GM12878 (cell line): ENCODE measurements at regions not wholly inside any gene's neighbourhood (a gene's known extent, or its start where the extent isn't known, plus 50 kb on each side); places are given as distances from the start of the nearest gene placed in this dataset.

Experiments used
- ATAC-seq: fragments of 200-7000 bp; cut with Tn5 transposase; 3 replicates; pipeline ENCODE4 v1.9.1; 2020; ENCODE audit warnings: mild to moderate bottlenecking, moderate library complexity
- BruUV-seq: library from RNA; stranded (reverse); fragments of 400-500 nt; replicated peaks from 2 replicates; lab custom pipeline; 2021; lab: Mats Ljungman, UMichigan
- CTCF ChIA-PET: fragments of 300-600 bp; sonication (Branson Sonifier 250); formaldehyde crosslinking; extraction: SDS; loops from one replicate; lab custom pipeline; 2021; ENCODE audit warnings: inconsistent platforms; lab: Yijun Ruan, JAX
- POLR2A ChIA-PET: fragments of 350-600 bp; formaldehyde crosslinking; extraction: SDS; loops from one replicate; lab custom pipeline; 2021; ENCODE audit warnings: inconsistent platforms; lab: Charles Lee
- RAD21 ChIA-PET: fragments of 300-600 bp; sonication (Branson Sonifier 250); formaldehyde crosslinking; loops from one replicate; lab custom pipeline; 2023; ENCODE audit warnings: antibody characterized with exemption; ENCODE audit not compliant: unreplicated experiment; lab: Charles Lee
- SMC1A ChIA-PET: fragments of 300-600 bp; sonication (Branson Sonifier 250); formaldehyde crosslinking; loops from one replicate; lab custom pipeline; 2023; ENCODE audit not compliant: unreplicated experiment, uncharacterized antibody; lab: Charles Lee
- DNase-seq: peaks from one replicate; pipeline ENCODE4 v3.0.0-alpha.2; 2011; ENCODE audit warnings: low read depth, low spot score
- FAIRE-seq: peaks from 3 replicates; lab custom pipeline; 2011; peaks lifted over from hg19 to GRCh38; lab: Jason Lieb, UNC
- H2AFZ ChIP-seq: 2 replicates; pipeline ENCODE4 v1.6.0; 2011; ENCODE audit warnings: low read depth, low read length, control low read depth; ENCODE audit not compliant: control insufficient read depth
- H3K27ac ChIP-seq: 2 replicates; pipeline ENCODE4 v1.5.1; 2011; ENCODE audit warnings: control low read depth; ENCODE audit not compliant: control insufficient read depth, insufficient read depth
- H3K27me3 ChIP-seq, 2 experiments: replicated peaks in 1 of 2; 2 replicates each; pipeline versions ENCODE4 v1.6.0 to v1.6.1; 2011; ENCODE audit warnings: low read length in 1 of 2; ENCODE audit not compliant: control insufficient read depth in 2 of 2, insufficient read depth in 2 of 2
- H3K36me3 ChIP-seq, 2 experiments: 2 replicates each; pipeline ENCODE4 v1.5.1; 2011; ENCODE audit warnings: low read length in 1 of 2; ENCODE audit not compliant: control insufficient read depth in 2 of 2, insufficient read depth in 2 of 2
- H3K4me1 ChIP-seq: 2 replicates; pipeline ENCODE4 v1.6.1; 2011; ENCODE audit warnings: mild to moderate bottlenecking, low read length, moderate library complexity, mixed read lengths; ENCODE audit not compliant: control insufficient read depth, insufficient read depth
- H3K4me2 ChIP-seq: 2 replicates; pipeline ENCODE4 v1.6.0; 2011; ENCODE audit warnings: control low read depth; ENCODE audit not compliant: control insufficient read depth, insufficient read depth
- H3K4me3 ChIP-seq: fragments of 200-600 bp; sonication (generic); 2 replicates; pipeline ENCODE4 v1.5.1; 2016
- H3K79me2 ChIP-seq: 2 replicates; pipeline ENCODE4 v1.6.0; 2011; ENCODE audit warnings: low read length; ENCODE audit not compliant: control insufficient read depth, insufficient read depth
- H3K9ac ChIP-seq: 2 replicates; pipeline ENCODE4 v1.8.0; 2011; ENCODE audit warnings: low read length, control low read depth, mixed read lengths; ENCODE audit not compliant: control insufficient read depth, insufficient read depth
- H3K9me3 ChIP-seq: replicated peaks from 3 replicates; pipeline ENCODE4 v1.5.1; 2011; ENCODE audit warnings: mild to moderate bottlenecking, low read length; ENCODE audit not compliant: control insufficient read depth, insufficient read depth
- H4K20me1 ChIP-seq: 2 replicates; pipeline ENCODE4 v1.6.0; 2011; ENCODE audit not compliant: control insufficient read depth, insufficient read depth
- BCL11A ChIP-seq: IDR thresholded peaks from 2 replicates; pipeline ENCODE4 v1.6.1; 2011; ENCODE audit warnings: low read depth, low read length
- CEBPB ChIP-seq, 2 experiments: fragments of 150-350 bp in 1 of 2; IDR thresholded peaks; 2 replicates each; pipeline ENCODE4 v1.6.1; 2012 to 2014; ENCODE audit warnings: low read depth in 2 of 2, low read length in 2 of 2, borderline replicate concordance in 1 of 2, inconsistent platforms in 1 of 2
- ELK1 ChIP-seq: IDR thresholded peaks from 2 replicates; pipeline ENCODE4 v1.6.1; 2012; ENCODE audit warnings: low read depth, low read length, improper control_type of control experiment
- IKZF2 ChIP-seq, 2 experiments: fragments of 450-650 bp; IDR thresholded peaks; 2 replicates each; pipeline ENCODE4 v1.6.1; 2017; ENCODE audit warnings: mild to moderate bottlenecking in 2 of 2, moderate library complexity in 2 of 2
- KAT2A ChIP-seq: conservative IDR thresholded peaks from 2 replicates; pipeline ENCODE4 v1.6.1; 2011; ENCODE audit warnings: low read depth, low read length; ENCODE audit not compliant: control insufficient read depth
- LARP7 ChIP-seq: fragments of 450-650 bp; IDR thresholded peaks from 2 replicates; pipeline ENCODE4 v1.6.1; 2017; ENCODE audit warnings: mild to moderate bottlenecking
- MAX ChIP-seq: IDR thresholded peaks from 2 replicates; pipeline ENCODE4 v1.6.1; 2012; ENCODE audit warnings: low read depth, low read length, improper control_type of control experiment
- PBX3 ChIP-seq: IDR thresholded peaks from 2 replicates; pipeline ENCODE4 v1.6.1; 2011; ENCODE audit warnings: mild to moderate bottlenecking, low read depth, low read length, moderate library complexity; ENCODE audit not compliant: insufficient replicate concordance
- POLR2A ChIP-seq: IDR thresholded peaks from 2 replicates; pipeline ENCODE4 v1.6.1; 2011; ENCODE audit warnings: low read depth, mild to moderate bottlenecking, low read length
- SP1 ChIP-seq: IDR thresholded peaks from one replicate; pipeline ENCODE4 v1.6.1; 2011; ENCODE audit warnings: low read depth, low read length
- WGBS: methylation state at CpG from one replicate; pipeline ENCODE4 v1.1.6; 2016; ENCODE audit warnings: low lambda C conversion rate; ENCODE audit not compliant: insufficient replicate concordance, insufficient coverage; ENCODE audit errors: missing lambda C conversion rate; 5-methylcytosine and 5-hydroxymethylcytosine counted together
- in situ Hi-C: fragments of 300-500 bp; cut with MboI; formaldehyde crosslinking; loops from 9 replicates; pipeline ENCODE4 v1.14.3; 2018; ENCODE audit warnings: mixed read lengths
- intact Hi-C: fragments of 100-400 bp; cut with micrococcal nuclease; formaldehyde crosslinking; loops from one replicate; pipeline ENCODE4 v1.14.2; 2022; ENCODE audit not compliant: unreplicated experiment
- TF ChIP-seq, protein P1 (sequence below): IDR thresholded peaks from 2 replicates; pipeline ENCODE4 v1.6.1; 2011; ENCODE audit warnings: borderline replicate concordance, low read depth, mild to moderate bottlenecking, moderate library complexity, low read length; ENCODE audit not compliant: insufficient read depth, poor library complexity, severe bottlenecking
- TF ChIP-seq, protein P2 (sequence below): fragments of 450-650 bp; IDR thresholded peaks from 2 replicates; pipeline ENCODE4 v1.6.1; 2017; ENCODE audit warnings: antibody characterized with exemption, mild to moderate bottlenecking, moderate library complexity
- TF ChIP-seq, protein P3 (sequence below): IDR thresholded peaks from 2 replicates; pipeline ENCODE4 v1.6.1; 2011; ENCODE audit warnings: low read depth, mild to moderate bottlenecking, low read length, moderate library complexity, borderline replicate concordance; ENCODE audit errors: extremely low read depth

- TF ChIP-seq IKZF2 (IDR thresholded peaks at IDR 0.05): no peak
- TF ChIP-seq CEBPB (IDR thresholded peaks at IDR 0.05; ENCODE audit: borderline replicate concordance in 1 of 2, low read depth in 2 of 2, low read length in 2 of 2): no peak
These were observed 148.0 kb upstream of the JADE1 start (continued) for GRCh38 chr4:128661479-128661878.

GRCh38 chr4:128660361-128661215, 148.9 kb upstream of the JADE1 start:
- Histone ChIP-seq H3K27ac (no peak overlapping the region), H3K4me3 (no peak overlapping the region), H3K4me1 (peaks cover 4% of the 10 kb centered on the region; the same call in 1 of the 2 replicates), H3K27me3 (no peaks in the 10 kb centered on the region), H4K20me1 (no peaks in the 10 kb centered on the region), H3K9me3 (no peaks in the 10 kb centered on the region; the same call in 2 of the 3 replicates), H3K9ac (no peak overlapping the region), H3K79me2 (no peaks in the 10 kb centered on the region), H3K4me2 (no peak overlapping the region), H3K36me3 (no peaks in the 10 kb centered on the region), H2AFZ (no peak overlapping the region)
- 81% methylated on average over 3 of the region's 3 CpGs for WGBS
- SMC1A ChIA-PET: interaction anchor here (0.9 to 2.0 kb wide), 3 partner anchors 14 to 86 kb away, joined by 3 to 13 read pairs (median 6); no protein-coding TSS in a partner anchor
- TF ChIP-seq, protein P1, sequence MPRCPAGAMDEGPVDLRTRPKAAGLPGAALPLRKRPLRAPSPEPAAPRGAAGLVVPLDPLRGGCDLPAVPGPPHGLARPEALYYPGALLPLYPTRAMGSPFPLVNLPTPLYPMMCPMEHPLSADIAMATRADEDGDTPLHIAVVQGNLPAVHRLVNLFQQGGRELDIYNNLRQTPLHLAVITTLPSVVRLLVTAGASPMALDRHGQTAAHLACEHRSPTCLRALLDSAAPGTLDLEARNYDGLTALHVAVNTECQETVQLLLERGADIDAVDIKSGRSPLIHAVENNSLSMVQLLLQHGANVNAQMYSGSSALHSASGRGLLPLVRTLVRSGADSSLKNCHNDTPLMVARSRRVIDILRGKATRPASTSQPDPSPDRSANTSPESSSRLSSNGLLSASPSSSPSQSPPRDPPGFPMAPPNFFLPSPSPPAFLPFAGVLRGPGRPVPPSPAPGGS: no peak
- TF ChIP-seq KAT2A (no peak), LARP7 (no peak), BCL11A (no peak), PBX3 (no peak), SP1 (no peak), ELK1 (no peak), POLR2A (no peak), MAX (no peak)
- TF ChIP-seq, protein P2, sequence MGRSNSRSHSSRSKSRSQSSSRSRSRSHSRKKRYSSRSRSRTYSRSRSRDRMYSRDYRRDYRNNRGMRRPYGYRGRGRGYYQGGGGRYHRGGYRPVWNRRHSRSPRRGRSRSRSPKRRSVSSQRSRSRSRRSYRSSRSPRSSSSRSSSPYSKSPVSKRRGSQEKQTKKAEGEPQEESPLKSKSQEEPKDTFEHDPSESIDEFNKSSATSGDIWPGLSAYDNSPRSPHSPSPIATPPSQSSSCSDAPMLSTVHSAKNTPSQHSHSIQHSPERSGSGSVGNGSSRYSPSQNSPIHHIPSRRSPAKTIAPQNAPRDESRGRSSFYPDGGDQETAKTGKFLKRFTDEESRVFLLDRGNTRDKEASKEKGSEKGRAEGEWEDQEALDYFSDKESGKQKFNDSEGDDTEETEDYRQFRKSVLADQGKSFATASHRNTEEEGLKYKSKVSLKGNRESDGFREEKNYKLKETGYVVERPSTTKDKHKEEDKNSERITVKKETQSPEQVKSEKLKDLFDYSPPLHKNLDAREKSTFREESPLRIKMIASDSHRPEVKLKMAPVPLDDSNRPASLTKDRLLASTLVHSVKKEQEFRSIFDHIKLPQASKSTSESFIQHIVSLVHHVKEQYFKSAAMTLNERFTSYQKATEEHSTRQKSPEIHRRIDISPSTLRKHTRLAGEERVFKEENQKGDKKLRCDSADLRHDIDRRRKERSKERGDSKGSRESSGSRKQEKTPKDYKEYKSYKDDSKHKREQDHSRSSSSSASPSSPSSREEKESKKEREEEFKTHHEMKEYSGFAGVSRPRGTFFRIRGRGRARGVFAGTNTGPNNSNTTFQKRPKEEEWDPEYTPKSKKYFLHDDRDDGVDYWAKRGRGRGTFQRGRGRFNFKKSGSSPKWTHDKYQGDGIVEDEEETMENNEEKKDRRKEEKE: no peak
- TF ChIP-seq, protein P3, sequence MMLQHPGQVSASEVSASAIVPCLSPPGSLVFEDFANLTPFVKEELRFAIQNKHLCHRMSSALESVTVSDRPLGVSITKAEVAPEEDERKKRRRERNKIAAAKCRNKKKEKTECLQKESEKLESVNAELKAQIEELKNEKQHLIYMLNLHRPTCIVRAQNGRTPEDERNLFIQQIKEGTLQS: no peak
- POLR2A ChIA-PET: interaction anchor here (1.0 to 1.3 kb wide), 2 partner anchors 12 to 38 kb away, joined by 3 to 4 read pairs; no protein-coding TSS in a partner anchor
- in situ Hi-C loops (no loop called here), intact Hi-C loops (no loop called here)
- CTCF ChIA-PET: interaction anchor here (0.5 kb wide), 1 partner anchor 56 kb away, joined by 3 read pairs; no protein-coding TSS in a partner anchor
- RAD21 ChIA-PET: no interaction called here
- no peak for ATAC-seq
- no TSS peak for BruUV-seq
- no peak for FAIRE-seq
- DNase-seq: no peak
